ENCODE measurements at regions not wholly inside any gene's neighbourhood (a gene's known extent, or its start where the extent isn't known, plus 50 kb on each side); places are given as distances from the start of the nearest gene placed in this dataset.
A peak's percentile ranks its signal among the peaks of the same experiment; 100 is the strongest.

DNA sequence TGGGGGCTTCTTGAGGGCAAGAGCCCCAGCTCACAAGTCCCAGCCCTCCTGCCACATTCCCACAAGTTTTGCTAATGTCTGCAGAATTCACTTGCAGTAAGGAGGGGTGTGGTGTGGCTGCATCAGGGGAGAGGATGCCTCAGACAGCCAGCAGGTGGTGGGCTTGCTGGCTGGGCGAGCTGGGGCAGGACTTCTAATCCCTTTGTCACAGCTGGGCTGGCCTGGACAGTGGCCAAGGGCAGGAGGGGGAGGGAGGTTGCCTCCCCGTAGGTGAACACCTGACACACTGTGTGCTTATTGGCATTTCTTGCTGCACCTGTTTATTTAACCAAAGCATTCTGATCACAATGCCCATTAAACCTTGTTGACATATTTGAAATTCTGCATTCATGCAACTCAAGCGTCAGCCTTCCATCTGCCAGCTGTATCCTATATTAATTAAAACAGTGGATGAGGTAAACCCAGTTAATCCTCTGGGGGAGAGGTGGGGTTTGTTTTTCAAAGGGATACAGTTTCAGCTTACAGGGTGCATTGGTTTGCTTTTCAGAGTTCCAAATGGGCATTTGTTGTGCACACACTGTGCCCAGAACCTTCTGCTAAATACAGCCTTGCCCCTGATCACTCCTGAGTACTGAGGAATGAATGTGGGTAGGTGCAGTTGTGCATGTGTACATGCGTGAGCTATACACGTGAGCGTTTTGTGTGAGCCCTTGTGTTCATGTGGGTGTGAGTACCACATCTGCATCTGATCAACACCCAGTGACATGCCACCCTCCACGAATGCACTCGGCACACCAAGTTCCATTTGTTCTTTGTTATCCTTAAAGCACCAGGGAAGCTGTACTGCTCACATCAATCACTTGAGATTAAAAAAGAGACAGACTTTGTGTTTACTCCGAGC is 268.7 kb downstream of the XXYLT1 start:
- no peaks in the 10 kb centered on the region for H3K36me3 Mint-ChIP-seq (ENCODE audit: low read depth)
- no peak overlapping the region for H3K27ac Mint-ChIP-seq
- intact Hi-C loops (cut with micrococcal nuclease): loop anchor here (1.0 to 10.0 kb wide), 2 partner anchors 104 to 253 kb away; no protein-coding TSS in a partner anchor
- no peaks in the 10 kb centered on the region for H3K9me3 Mint-ChIP-seq
- CTCF ChIA-PET: no interaction called here
- H3K4me3 Mint-ChIP-seq: no peak overlapping the region
- H3K27me3 Mint-ChIP-seq (ENCODE audit: low read depth): no peaks in the 10 kb centered on the region
- H3K4me1 Mint-ChIP-seq (ENCODE audit: low read depth): no peaks in the 10 kb centered on the region
- peak; percentile 29 for DNase-seq

DNA sequence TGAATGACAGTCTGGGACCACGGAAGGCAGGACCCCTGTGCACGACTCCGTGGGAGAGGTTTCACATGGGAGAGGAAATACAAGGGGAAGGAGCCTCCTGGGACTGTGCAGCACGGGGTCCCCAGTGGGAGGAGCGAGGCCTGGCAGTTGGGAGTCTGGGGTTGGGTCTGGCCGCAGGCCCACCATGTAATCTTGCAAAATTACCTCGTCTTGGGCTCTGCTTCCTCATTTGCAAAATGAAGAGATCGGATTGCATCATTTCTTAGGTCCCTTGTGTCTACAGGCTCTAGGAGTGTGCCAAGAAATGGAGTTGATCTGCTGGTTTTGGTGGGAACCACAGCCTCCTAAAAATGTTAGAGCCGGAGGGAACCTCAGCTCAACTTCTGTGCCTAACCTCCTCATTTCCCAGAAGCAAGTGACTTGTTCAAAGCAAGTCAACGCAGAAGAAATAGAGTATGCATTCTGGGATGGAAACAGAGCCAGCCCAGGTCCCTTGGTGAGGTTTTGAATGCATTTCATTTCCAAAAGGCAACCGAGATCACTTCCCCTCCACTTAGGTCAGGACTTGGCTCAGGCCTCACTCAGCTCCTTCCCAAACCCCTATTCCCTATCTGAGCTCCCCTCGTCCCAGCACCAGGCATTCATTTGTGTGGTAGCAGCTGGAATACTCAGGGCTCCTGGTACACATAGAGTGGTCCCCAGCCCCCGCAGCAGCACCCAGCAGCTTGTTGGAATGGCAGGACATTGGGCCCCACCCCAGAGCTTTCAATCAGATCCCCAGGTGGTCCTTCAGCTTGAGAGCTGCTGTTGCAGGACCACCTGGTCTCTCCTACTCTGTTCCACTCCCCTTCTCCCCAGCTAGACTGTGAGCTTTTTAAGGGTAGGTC is 267.7 kb downstream of the XXYLT1 start:
- CTCF ChIA-PET: interaction anchor here (0.6 kb wide), 1 partner anchor 118 kb away, joined by 3 read pairs; no protein-coding TSS in a partner anchor

DNA sequence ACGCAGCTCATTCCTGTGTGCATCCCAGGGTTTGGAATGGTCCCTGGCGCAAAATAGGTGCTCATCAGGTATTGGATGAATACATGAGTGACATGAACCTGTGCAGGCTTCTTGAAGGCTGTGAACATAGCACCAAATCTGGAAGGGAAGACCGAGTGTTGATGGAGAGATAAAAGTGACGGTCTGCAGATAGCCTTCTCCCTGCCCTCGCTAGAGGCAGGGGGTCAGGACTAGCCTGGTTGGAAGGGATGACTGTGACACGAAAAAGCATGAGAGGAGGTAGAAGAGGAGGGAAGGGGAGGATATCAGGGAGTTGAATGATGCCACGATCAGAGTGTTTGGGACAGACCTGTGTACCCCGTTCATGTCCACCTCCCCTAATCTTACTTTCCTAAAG is 267.1 kb downstream of the XXYLT1 start:
- no peaks in the 10 kb centered on the region for H3K4me1 Mint-ChIP-seq (ENCODE audit: low read depth)
- no peaks in the 10 kb centered on the region for H3K9me3 Mint-ChIP-seq
- intact Hi-C loops (cut with micrococcal nuclease): loop anchor here (10.0 kb wide), 1 partner anchor 251 kb away; no protein-coding TSS in a partner anchor
- H3K4me3 Mint-ChIP-seq: no peak overlapping the region
- DNase-seq: no peak
- no peak overlapping the region for H3K27ac Mint-ChIP-seq
- H3K27me3 Mint-ChIP-seq (ENCODE audit: low read depth): no peaks in the 10 kb centered on the region
- H3K36me3 Mint-ChIP-seq (ENCODE audit: low read depth): no peaks in the 10 kb centered on the region
- CTCF ChIA-PET: interaction anchor here (0.6 kb wide), 1 partner anchor 117 kb away, joined by 3 read pairs; no protein-coding TSS in a partner anchor

More for the DNA sequence above, 267.7 kb downstream of the XXYLT1 start:
- intact Hi-C loops (cut with micrococcal nuclease): loop anchor here (10.0 kb wide), 1 partner anchor 252 kb away; no protein-coding TSS in a partner anchor
- H3K4me1 Mint-ChIP-seq (ENCODE audit: low read depth): no peaks in the 10 kb centered on the region
- H3K4me3 Mint-ChIP-seq: no peak overlapping the region
- H3K9me3 Mint-ChIP-seq: no peaks in the 10 kb centered on the region
- no peak for DNase-seq
- H3K27ac Mint-ChIP-seq: no peak overlapping the region
- H3K36me3 Mint-ChIP-seq (ENCODE audit: low read depth): no peaks in the 10 kb centered on the region
- no peaks in the 10 kb centered on the region for H3K27me3 Mint-ChIP-seq (ENCODE audit: low read depth)

- CTCF ChIA-PET: interaction anchor here (1.1 kb wide), 1 partner anchor 9 kb away, joined by 3 read pairs; no protein-coding TSS in a partner anchor
- no peaks in the 10 kb centered on the region for H3K36me3 Mint-ChIP-seq (ENCODE audit: low read depth)
- H3K4me3 Mint-ChIP-seq: no peak overlapping the region
- intact Hi-C loops (cut with micrococcal nuclease): loop anchor here (10.0 kb wide), 1 partner anchor 250 kb away; no protein-coding TSS in a partner anchor
- H3K9me3 Mint-ChIP-seq: no peaks in the 10 kb centered on the region
- DNase-seq: no peak
- H3K27ac Mint-ChIP-seq: no peak overlapping the region
- no peaks in the 10 kb centered on the region for H3K27me3 Mint-ChIP-seq (ENCODE audit: low read depth)
- H3K4me1 Mint-ChIP-seq (ENCODE audit: low read depth): no peaks in the 10 kb centered on the region
These were observed 266.3 kb downstream of the XXYLT1 start for GRCh38 chr3:195004512-195005250.

DNA sequence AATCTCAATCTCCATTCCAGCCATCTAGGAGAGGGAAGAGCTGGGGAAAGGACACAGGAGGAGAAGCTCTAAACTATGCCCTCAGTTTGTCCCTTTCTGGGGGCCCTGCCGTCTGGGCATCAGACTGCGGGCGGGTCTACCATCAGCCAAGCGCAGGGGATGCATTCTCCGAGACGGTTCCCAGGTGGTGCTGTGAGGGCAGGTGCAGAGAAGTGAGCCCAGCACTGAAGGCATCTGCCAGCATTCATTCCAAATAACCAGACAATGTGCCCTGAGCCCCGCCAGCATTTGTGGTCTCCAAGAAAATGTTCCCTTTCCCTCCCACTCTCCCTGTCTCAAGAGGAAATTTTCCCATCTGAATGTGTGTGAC is 265.7 kb downstream of the XXYLT1 start:
- H3K27ac Mint-ChIP-seq: no peak overlapping the region
- intact Hi-C loops (cut with micrococcal nuclease): loop anchor here (10.0 kb wide), 1 partner anchor 250 kb away; no protein-coding TSS in a partner anchor
- CTCF ChIA-PET: interaction anchor here (1.1 kb wide), 1 partner anchor 9 kb away, joined by 3 read pairs; no protein-coding TSS in a partner anchor
- no peaks in the 10 kb centered on the region for H3K4me1 Mint-ChIP-seq (ENCODE audit: low read depth)
- no peaks in the 10 kb centered on the region for H3K36me3 Mint-ChIP-seq (ENCODE audit: low read depth)
- no peak overlapping the region for H3K4me3 Mint-ChIP-seq
- no peaks in the 10 kb centered on the region for H3K9me3 Mint-ChIP-seq
- no peaks in the 10 kb centered on the region for H3K27me3 Mint-ChIP-seq (ENCODE audit: low read depth)
- DNase-seq: no peak

GRCh38 chr3:195005759-195006510 is 265.0 kb downstream of the XXYLT1 start:
- no peak overlapping the region for H3K4me3 Mint-ChIP-seq
- H3K4me1 Mint-ChIP-seq (ENCODE audit: low read depth): no peaks in the 10 kb centered on the region
- CTCF ChIA-PET: interaction anchor here (1.1 kb wide), 1 partner anchor 8 kb away, joined by 3 read pairs; no protein-coding TSS in a partner anchor
- intact Hi-C loops (cut with micrococcal nuclease): loop anchor here (10.0 kb wide), 1 partner anchor 249 kb away; no protein-coding TSS in a partner anchor
- H3K27ac Mint-ChIP-seq: no peak overlapping the region
- no peak for DNase-seq
- no peaks in the 10 kb centered on the region for H3K36me3 Mint-ChIP-seq (ENCODE audit: low read depth)
- H3K9me3 Mint-ChIP-seq: no peaks in the 10 kb centered on the region
- no peaks in the 10 kb centered on the region for H3K27me3 Mint-ChIP-seq (ENCODE audit: low read depth)

DNA sequence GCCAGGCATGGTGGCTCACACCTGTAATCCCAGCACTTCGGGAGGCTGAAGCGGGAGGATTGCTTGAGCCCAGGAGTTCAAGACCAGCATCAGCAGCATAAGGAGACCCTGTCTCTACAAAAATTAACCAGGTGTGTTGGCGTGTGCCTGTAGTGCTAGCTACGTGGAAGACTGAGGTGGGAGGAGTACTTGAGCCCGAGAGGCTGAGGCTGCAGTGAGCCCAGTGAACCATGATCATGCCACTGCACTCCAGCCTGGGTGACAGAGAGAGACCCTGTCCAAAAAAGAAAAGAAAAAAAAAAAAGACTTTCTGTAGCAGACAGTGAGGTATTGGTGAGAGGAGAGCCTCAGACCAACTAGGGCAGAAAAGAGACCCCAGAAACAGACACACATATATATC is 263.8 kb downstream of the XXYLT1 start:
- Mint-ChIP-seq H3K27me3 (ENCODE audit: low read depth) (no peaks in the 10 kb centered on the region), H3K4me3 (no peak overlapping the region), H3K4me1 (ENCODE audit: low read depth) (no peaks in the 10 kb centered on the region), H3K27ac (no peak overlapping the region), H3K36me3 (ENCODE audit: low read depth) (no peaks in the 10 kb centered on the region), H3K9me3 (no peaks in the 10 kb centered on the region)
- no peak for DNase-seq
- intact Hi-C loops (cut with micrococcal nuclease): loop anchor here (10.0 kb wide), 1 partner anchor 248 kb away; no protein-coding TSS in a partner anchor
- CTCF ChIA-PET: no interaction called here

DNA sequence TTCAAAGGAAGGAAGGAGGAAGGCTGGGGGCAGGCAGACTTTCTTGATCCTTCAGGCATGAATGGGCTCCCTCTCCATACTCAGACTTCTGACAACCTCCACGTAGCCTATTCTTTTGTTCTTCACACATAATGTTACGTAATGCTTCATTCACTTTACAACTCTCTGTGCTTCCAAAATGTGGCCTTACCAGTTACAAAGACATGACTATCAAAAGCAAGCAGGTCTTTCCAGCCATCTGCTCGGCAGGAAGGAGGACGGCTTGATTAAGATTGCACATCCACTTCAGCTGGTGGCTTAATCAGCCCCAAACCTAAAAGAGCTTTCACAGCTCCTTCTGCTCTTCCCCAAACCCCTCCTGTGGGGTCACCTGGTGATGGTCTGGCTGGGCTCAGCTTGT is 263.2 kb downstream of the XXYLT1 start:
- no peak overlapping the region for H3K27ac Mint-ChIP-seq
- H3K4me3 Mint-ChIP-seq: no peak overlapping the region
- CTCF ChIA-PET: no interaction called here
- no peaks in the 10 kb centered on the region for H3K4me1 Mint-ChIP-seq (ENCODE audit: low read depth)
- H3K9me3 Mint-ChIP-seq: no peaks in the 10 kb centered on the region
- intact Hi-C loops (cut with micrococcal nuclease): loop anchor here (10.0 kb wide), 1 partner anchor 247 kb away; no protein-coding TSS in a partner anchor
- H3K36me3 Mint-ChIP-seq (ENCODE audit: low read depth): no peaks in the 10 kb centered on the region
- H3K27me3 Mint-ChIP-seq (ENCODE audit: low read depth): no peaks in the 10 kb centered on the region
- DNase-seq: no peak

DNA sequence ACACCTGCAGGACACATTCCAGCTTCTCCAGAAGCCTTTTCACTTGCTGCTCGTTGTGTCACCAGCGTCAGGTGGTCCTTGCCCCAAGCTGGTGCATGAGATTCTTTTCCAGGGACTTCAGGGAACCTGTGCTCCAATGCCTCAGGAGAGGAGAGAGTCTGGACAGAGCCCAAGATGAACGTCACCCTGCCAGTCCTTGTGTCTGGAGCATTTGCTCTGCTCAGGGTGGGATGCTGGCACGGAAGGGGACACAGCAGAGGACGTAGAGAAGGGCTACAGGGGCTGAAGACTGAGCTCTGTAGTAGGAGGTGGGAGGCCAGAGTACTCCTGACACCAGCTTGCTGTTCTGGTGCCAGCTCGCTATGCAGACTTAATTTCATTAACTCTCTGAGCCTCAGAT is 262.1 kb downstream of the XXYLT1 start:
- H3K36me3 Mint-ChIP-seq (ENCODE audit: low read depth): no peaks in the 10 kb centered on the region
- intact Hi-C loops (cut with micrococcal nuclease): loop anchor here (10.0 kb wide), 1 partner anchor 246 kb away; no protein-coding TSS in a partner anchor
- no peaks in the 10 kb centered on the region for H3K27me3 Mint-ChIP-seq (ENCODE audit: low read depth)
- DNase-seq: no peak
- no peak overlapping the region for H3K27ac Mint-ChIP-seq
- no peak overlapping the region for H3K4me3 Mint-ChIP-seq
- H3K9me3 Mint-ChIP-seq: no peaks in the 10 kb centered on the region
- CTCF ChIA-PET: no interaction called here
- no peaks in the 10 kb centered on the region for H3K4me1 Mint-ChIP-seq (ENCODE audit: low read depth)

DNA sequence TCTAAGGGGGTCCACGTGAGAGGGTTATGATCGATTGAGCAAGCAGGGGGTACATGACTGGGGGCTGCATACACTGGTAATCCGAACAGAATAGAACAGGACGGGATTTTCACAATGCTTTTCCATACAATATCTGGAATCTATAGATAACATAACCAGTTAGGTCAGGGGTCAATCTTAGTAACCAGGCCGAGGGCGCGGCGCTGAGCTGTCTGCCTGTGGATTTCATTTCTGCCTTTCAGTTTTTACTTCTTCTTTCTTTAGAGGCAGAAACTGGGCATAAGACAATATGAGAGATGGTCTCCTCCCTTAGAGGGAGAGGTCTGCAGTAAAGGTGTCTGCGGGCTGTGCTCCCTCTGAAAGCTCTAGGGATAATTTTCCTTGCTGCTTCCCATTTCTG is 261.3 kb downstream of the XXYLT1 start:
- Mint-ChIP-seq H3K9me3 (no peaks in the 10 kb centered on the region), H3K4me1 (ENCODE audit: low read depth) (peaks cover under 1% of the 10 kb centered on the region), H3K36me3 (ENCODE audit: low read depth) (no peaks in the 10 kb centered on the region), H3K27me3 (ENCODE audit: low read depth) (no peaks in the 10 kb centered on the region), H3K4me3 (no peak overlapping the region), H3K27ac (no peak overlapping the region)
- DNase-seq: no peak
- CTCF ChIA-PET: no interaction called here
- intact Hi-C loops (cut with micrococcal nuclease): loop anchor here (10.0 kb wide), 1 partner anchor 245 kb away; no protein-coding TSS in a partner anchor

- no peak overlapping the region for H3K27ac Mint-ChIP-seq
- DNase-seq: no peak
- H3K9me3 Mint-ChIP-seq: no peaks in the 10 kb centered on the region
- no peaks in the 10 kb centered on the region for H3K36me3 Mint-ChIP-seq (ENCODE audit: low read depth)
- H3K27me3 Mint-ChIP-seq (ENCODE audit: low read depth): no peaks in the 10 kb centered on the region
- H3K4me3 Mint-ChIP-seq: no peak overlapping the region
- intact Hi-C loops (cut with micrococcal nuclease): no loop called here
- H3K4me1 Mint-ChIP-seq (ENCODE audit: low read depth): peaks cover 5% of the 10 kb centered on the region
- CTCF ChIA-PET: no interaction called here
These were observed 260.3 kb downstream of the XXYLT1 start for GRCh38 chr3:195010551-195011100.
